ENCODE measurements at regions not wholly inside any gene's neighbourhood (a gene's known extent, or its start where the extent isn't known, plus 50 kb on each side); places are given as distances from the start of the nearest gene placed in this dataset.

DNA sequence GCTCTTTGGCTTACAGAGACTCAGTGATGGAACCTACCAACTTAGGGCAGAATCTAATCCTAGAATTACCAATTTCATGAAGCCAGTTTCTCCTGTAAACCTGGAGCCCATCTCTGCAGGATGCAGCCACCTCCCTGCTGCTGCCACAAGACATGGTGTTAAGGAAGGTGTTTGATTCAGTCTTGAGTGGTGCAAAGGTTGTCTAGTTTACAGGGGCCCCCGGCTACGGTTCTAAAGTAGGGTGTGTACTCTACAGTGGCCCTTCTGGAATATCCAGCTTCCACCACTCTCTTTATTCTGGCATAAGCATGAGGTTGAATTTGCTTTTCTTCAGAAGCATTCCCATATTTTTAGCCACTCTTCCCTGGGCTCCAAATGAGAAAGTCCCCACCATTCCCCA, 154.1 kb upstream of the GRIP1 start:
- TF ChIP-seq, protein P1, sequence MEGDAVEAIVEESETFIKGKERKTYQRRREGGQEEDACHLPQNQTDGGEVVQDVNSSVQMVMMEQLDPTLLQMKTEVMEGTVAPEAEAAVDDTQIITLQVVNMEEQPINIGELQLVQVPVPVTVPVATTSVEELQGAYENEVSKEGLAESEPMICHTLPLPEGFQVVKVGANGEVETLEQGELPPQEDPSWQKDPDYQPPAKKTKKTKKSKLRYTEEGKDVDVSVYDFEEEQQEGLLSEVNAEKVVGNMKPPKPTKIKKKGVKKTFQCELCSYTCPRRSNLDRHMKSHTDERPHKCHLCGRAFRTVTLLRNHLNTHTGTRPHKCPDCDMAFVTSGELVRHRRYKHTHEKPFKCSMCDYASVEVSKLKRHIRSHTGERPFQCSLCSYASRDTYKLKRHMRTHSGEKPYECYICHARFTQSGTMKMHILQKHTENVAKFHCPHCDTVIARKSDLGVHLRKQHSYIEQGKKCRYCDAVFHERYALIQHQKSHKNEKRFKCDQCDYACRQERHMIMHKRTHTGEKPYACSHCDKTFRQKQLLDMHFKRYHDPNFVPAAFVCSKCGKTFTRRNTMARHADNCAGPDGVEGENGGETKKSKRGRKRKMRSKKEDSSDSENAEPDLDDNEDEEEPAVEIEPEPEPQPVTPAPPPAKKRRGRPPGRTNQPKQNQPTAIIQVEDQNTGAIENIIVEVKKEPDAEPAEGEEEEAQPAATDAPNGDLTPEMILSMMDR (IDR thresholded peaks at IDR 0.05) = no peak
- TF ChIP-seq POLR2AphosphoS5 (IDR thresholded peaks at IDR 0.05) = no peak
- no peak for TF ChIP-seq POLR2A (IDR thresholded peaks at IDR 0.05)
- no peak for TF ChIP-seq EP300 (IDR thresholded peaks at IDR 0.05; ENCODE audit: low read depth)

Data from transverse colon (tissue), 4 donors.